A673 (cell line): ENCODE measurements at regions not wholly inside any gene's neighbourhood (a gene's known extent, or its start where the extent isn't known, plus 50 kb on each side); places are given as distances from the start of the nearest gene placed in this dataset.
"Not testable (repeated sequence)": the region's sequence is repeated elsewhere in the genome, so short reads cannot be mapped to it uniquely, and the experiment has no call there.

Experiments used
- BruUV-seq: library from RNA; stranded (reverse); fragments of 400-500 nt; replicated peaks from 2 replicates; lab custom pipeline; 2021; lab: Mats Ljungman, UMichigan
- CTCF ChIA-PET: fragments of 300-600 bp; sonication (Branson Sonifier 250); formaldehyde crosslinking; loops from one replicate; lab custom pipeline; 2022; ENCODE audit warnings: antibody characterized with exemption; lab: Charles Lee
- POLR2A ChIA-PET: fragments of 300-600 bp; sonication (Branson Sonifier 250); formaldehyde crosslinking; loops from one replicate; lab custom pipeline; 2022; ENCODE audit warnings: antibody characterized with exemption; ENCODE audit not compliant: low non-redundant PET; lab: Charles Lee
- DNase-seq: peaks from one replicate; pipeline ENCODE4 v3.0.0-alpha.2; 2015; ENCODE audit warnings: low spot score
- H3K27ac ChIP-seq: fragments of 200-600 bp; sonication (generic); 2 replicates; pipeline ENCODE4 v1.5.1; 2016; ENCODE audit warnings: mixed run types, low read depth, mild to moderate bottlenecking, mixed read lengths, antibody characterized with exemption, low read length; ENCODE audit not compliant: poor library complexity, severe bottlenecking
- H3K27me3 ChIP-seq: fragments of 200-600 bp; sonication (generic); replicated peaks from 2 replicates; pipeline ENCODE4 v1.6.1; 2017; ENCODE audit warnings: mixed run types, low read depth, mild to moderate bottlenecking, mixed read lengths, antibody characterized with exemption, low read length; ENCODE audit not compliant: insufficient read depth, poor library complexity
- H3K36me3 ChIP-seq: fragments of 200-600 bp; sonication (generic); 2 replicates; pipeline ENCODE4 v1.6.1; 2016; ENCODE audit warnings: mixed run types, mild to moderate bottlenecking, mixed read lengths, antibody characterized with exemption, low read length; ENCODE audit not compliant: insufficient read depth, poor library complexity, severe bottlenecking
- H3K4me1 ChIP-seq: fragments of 200-600 bp; sonication (generic); 2 replicates; pipeline ENCODE4 v1.6.1; 2017; ENCODE audit warnings: mixed run types, mild to moderate bottlenecking, mixed read lengths, antibody characterized with exemption, low read length; ENCODE audit not compliant: insufficient read depth, poor library complexity, severe bottlenecking
- H3K4me3 ChIP-seq: fragments of 200-600 bp; sonication (generic); 2 replicates; pipeline ENCODE4 v1.5.1; 2016; ENCODE audit warnings: low read depth, mixed run types, mild to moderate bottlenecking, mixed read lengths, low read length; ENCODE audit not compliant: poor library complexity, severe bottlenecking
- H3K9me3 ChIP-seq: fragments of 200-600 bp; sonication (generic); 2 replicates; pipeline ENCODE4 v1.6.1; 2016; ENCODE audit warnings: mixed run types, low read depth, mild to moderate bottlenecking, mixed read lengths, antibody characterized with exemption, low read length; ENCODE audit not compliant: poor library complexity, severe bottlenecking
- intact Hi-C: fragments of 100-400 bp; cut with micrococcal nuclease; formaldehyde crosslinking; loops from one replicate; pipeline ENCODE4 v1.10.0; 2022; ENCODE audit not compliant: unreplicated experiment

DNA sequence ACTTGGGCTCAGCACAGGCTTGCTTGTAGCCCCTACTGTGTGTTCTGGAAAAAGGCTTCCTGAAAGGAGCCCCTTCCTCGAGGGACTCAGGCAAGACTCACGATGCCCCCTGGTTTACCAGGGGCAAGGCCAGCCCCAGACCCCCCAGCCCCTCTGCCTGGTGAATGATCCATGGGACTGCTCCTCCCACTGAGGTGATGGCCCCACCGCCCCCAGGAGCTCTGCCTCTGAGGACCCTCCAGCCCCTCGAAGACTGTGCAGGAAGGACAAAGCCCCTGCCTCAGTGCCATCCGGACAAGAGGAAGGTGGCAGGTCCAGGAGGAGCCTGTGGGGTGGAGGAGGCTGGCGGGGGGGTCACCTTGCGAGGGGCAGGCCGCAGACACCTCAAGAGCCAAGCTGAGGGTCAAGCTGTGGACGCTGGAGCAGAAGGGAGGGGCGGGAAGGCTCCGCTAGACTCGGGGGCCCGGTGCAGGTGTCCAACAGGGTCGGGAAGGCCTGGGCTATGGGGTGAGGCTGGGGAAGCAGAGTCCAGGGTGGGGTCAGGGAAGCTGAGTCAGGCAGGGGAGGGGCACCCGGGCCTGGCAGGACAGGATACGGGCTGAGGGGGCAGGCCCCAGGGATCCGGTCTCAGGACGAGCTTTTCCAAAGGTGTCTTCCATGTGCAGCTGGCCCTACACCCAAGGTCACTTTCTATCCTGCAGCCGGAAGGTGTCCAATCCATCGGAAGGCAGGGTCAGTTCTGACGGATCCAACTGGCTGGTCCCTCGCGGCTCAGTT, 64.9 kb upstream of the LRPAP1 start:
- POLR2A ChIA-PET, BruUV-seq, H3K4me1 ChIP-seq, DNase-seq, H3K4me3 ChIP-seq, H3K9me3 ChIP-seq, H3K27ac ChIP-seq, CTCF ChIA-PET, intact Hi-C loops, H3K36me3 ChIP-seq, H3K27me3 ChIP-seq: not testable (repeated sequence)

DNA sequence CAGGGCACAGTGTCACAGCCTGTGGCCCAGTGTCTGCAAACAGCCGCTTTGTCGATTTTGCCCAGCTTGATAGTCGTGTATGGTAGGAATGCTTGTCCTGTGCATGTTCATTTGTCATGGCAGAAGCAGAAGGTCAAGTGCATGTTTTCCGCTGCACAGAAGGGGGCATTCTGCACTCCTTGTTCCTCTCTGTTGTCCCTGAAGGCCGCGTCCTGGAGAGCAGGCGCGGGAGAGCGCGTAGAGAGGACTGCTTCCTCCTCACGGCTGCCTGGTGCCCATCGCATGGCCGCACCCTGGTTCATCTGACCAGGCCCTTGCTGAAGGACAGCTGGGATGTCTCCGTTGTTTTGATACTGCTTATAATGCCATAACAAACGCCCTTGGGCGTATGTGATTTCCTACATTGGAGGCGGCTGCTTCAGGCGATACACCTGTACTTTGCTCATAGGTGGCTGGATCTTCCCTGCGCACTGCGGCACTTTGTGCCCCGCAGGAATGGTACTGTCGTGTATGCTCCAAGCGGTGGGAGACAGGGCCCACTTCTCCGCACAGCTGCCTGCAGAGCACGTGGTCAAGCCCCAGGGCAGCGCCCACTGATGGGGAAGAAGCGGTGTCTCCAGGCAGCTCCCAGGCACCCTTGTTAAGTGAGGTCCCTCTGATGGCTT, 63.5 kb upstream of the LRPAP1 start:
- H3K36me3 ChIP-seq, H3K9me3 ChIP-seq, POLR2A ChIA-PET, H3K27ac ChIP-seq, DNase-seq, intact Hi-C loops, H3K4me1 ChIP-seq, H3K27me3 ChIP-seq, BruUV-seq, CTCF ChIA-PET, H3K4me3 ChIP-seq: not testable (repeated sequence)

DNA sequence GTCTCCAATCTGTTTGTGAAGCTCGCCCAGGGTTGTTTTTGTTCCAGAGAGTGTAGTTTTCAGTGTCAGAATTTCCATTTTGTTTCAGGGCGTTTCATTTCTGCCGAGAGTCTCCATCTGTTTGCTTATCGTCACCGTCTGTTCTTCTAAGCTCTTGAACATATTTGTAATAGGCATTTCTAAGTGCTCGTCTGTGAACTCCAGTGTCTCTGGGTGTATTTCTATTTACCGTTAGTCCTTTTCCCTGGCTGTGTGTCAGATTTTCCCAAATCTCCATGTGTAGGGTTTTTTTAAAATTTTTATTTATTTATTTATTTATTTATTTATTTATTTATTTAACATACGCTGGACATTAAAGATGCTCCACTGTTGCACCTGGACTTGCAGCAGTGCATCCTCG, 62.5 kb upstream of the LRPAP1 start:
- POLR2A ChIA-PET, CTCF ChIA-PET, intact Hi-C loops, H3K27ac ChIP-seq, H3K4me1 ChIP-seq, H3K9me3 ChIP-seq, H3K36me3 ChIP-seq, H3K4me3 ChIP-seq, DNase-seq, BruUV-seq, H3K27me3 ChIP-seq: not testable (repeated sequence)

DNA sequence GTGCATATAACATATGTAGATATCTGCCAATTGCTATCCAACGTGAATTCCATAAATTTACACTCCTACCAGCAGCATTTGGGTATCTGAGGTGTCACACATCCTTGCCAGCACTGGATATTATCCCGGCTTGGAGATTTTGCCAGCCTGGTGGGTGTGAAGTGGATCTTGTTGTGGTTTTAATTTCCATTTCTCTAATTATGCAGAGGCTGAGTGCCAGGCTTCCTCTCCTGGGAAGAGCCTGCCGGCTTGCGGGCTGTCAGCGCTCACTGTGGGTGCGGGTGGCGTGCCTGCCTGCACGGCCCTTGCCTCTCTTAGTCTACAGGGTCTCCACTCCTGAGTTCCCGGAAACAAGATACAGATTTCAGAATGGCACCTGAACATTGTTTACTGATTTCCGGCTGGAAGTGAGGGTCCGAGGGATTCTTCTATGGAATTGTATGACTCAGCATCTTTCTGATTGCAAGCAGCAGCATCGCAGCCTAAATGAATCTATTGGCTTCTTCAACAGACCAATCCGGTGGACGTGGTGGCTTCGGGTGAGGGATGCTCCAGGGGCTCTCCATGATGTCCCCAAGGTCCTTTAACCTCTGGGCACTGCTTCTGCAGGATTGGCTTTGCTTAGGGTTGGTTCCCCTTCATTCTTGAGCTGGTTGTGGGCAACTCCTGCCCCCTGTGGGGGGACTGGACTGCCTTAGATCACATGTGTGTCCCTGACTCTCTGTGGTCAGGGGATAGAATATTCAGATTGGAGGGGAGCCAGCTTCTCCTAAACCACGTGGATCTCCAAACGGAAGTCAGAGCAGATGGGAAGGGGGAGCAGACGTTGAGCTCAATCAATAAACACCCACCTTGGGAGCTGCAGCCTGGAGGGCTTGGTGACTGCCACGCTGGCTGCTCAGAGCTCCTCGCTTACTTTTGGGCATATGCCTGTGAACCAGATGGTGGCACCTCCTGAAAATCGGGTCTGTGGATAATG, 58.0 kb upstream of the LRPAP1 start:
- H3K36me3 ChIP-seq, intact Hi-C loops, H3K4me1 ChIP-seq, CTCF ChIA-PET, H3K4me3 ChIP-seq, BruUV-seq, H3K27ac ChIP-seq, POLR2A ChIA-PET, H3K9me3 ChIP-seq, H3K27me3 ChIP-seq: not testable (repeated sequence)
- peak; percentile 25 for DNase-seq

DNA sequence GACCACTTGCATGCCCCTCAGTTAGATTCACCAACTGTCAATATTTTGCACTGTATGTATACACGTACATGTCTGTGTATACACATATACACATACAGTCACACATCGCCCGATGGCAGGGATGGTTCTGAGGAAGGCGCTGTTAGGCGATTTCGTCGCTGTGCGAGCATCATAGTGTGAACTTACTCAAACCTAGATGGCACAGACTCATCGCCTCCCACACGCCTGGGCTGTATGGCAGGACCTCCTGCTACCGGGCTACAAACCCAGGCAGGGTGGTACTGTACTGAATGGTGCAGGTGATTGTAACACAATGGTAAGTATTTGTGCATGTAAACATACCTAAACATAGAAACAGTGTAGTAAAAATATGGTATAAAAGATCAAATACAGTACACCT, 57.2 kb upstream of the LRPAP1 start:
- H3K4me3 ChIP-seq, POLR2A ChIA-PET, H3K27ac ChIP-seq, H3K4me1 ChIP-seq, H3K27me3 ChIP-seq, DNase-seq, H3K36me3 ChIP-seq, CTCF ChIA-PET, H3K9me3 ChIP-seq, intact Hi-C loops, BruUV-seq: not testable (repeated sequence)

DNA sequence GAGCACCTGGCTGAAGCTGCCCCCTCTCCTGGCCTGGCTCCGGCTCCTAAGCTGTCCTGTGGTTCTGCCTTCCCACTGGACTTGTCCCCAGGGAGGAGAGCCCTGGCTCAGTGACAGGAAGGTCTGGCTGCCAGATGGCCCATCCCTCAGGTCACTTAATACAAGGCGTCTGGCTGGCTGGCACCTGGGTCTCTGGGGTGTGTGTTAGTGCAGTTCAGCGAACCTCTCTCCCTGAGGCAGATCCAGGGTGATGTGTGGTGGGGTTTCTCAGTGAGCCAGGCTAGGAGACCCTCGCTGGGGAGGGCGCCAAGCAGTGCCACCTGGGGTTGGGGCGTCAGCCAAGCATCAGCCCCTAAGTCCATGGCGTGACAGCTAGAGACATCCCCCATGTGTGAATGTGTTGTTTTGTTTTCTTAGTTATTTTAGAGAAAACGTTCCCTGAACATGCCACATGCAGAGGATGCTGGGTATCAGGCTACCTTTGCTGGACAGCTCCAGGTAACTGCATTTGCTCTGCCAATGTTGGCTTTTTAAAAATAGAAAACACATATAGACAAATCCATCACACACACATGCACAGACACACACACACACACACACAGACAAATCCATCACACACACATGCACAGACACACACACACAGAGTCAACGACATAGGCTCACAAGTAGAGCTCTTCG, 56.4 kb upstream of the LRPAP1 start:
- BruUV-seq = not testable (repeated sequence)

DNA sequence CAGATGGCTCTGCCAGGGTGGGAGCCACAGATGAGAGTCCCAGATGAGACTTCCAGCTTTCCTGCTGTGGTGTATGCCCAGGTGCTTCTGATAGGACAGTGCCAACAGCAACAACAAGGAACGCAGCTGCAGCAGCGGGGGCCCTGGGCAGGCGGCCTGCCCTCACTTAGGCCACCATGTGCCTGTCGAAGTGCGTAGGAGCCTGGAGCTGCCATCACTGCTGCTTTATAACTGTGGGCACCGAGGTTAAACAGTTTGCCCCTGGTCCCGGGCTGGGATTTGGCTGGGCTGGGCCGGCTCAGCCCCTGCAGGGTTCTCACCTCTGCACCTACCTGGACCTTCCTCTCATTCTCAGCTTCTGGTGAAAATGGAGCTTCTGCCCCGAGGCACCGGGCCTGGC, 54.4 kb upstream of the LRPAP1 start:
- intact Hi-C loops, H3K9me3 ChIP-seq, CTCF ChIA-PET, POLR2A ChIA-PET, BruUV-seq, H3K4me3 ChIP-seq, H3K36me3 ChIP-seq, H3K4me1 ChIP-seq, H3K27ac ChIP-seq, DNase-seq, H3K27me3 ChIP-seq: not testable (repeated sequence)

More for the DNA sequence above, 56.4 kb upstream of the LRPAP1 start:
- intact Hi-C loops, DNase-seq, H3K36me3 ChIP-seq, POLR2A ChIA-PET, H3K9me3 ChIP-seq, H3K4me1 ChIP-seq, H3K4me3 ChIP-seq, H3K27me3 ChIP-seq, CTCF ChIA-PET, H3K27ac ChIP-seq: not testable (repeated sequence)
